GM10266 (cell line): ENCODE measurements at regions not wholly inside any gene's neighbourhood (a gene's known extent, or its start where the extent isn't known, plus 50 kb on each side); places are given as distances from the start of the nearest gene placed in this dataset.

Experiments used
- DNase-seq: peaks from one replicate; pipeline ENCODE4 v3.0.0; 2012; ENCODE audit errors: extremely low spot score
- CTCF ChIP-seq: IDR thresholded peaks from 2 replicates; pipeline ENCODE4 v1.5.1; 2012; ENCODE audit warnings: mild to moderate bottlenecking, low read depth; ENCODE audit not compliant: control insufficient read depth, insufficient read depth; ENCODE audit errors: missing control alignments

DNA sequence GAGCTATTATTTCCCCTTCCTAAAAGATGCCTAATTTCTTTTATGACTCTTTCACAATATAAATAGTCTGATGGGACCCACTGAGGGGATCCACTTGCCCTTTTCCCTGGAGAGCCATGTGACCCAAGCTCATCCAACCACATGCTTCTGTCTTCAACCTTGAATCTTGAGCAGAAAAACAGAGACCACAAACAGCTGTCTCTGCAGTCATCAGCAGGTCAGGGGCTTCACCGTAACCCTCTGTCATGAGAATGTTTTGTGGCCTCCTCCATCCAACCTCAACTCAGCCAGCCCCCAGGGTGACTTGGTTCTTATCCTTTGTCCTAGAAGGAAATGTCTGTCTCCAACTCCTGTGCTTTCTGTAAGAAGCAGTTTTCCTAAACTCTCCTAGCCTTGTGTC lies 129.6 kb upstream of the POU2AF2 start:
- DNase-seq: no peak
- no peak for TF ChIP-seq CTCF

GRCh38 chr11:111114091-111114490 lies 131.4 kb upstream of the POU2AF2 start:
- DNase-seq: no peak
- TF ChIP-seq CTCF: no peak

GRCh38 chr11:111112614-111113013 lies 132.9 kb upstream of the POU2AF2 start:
- no peak for DNase-seq
- no peak for TF ChIP-seq CTCF

- TF ChIP-seq CTCF: no peak
- no peak for DNase-seq
Measured at GRCh38 chr11:111107501-111107900, 138.0 kb upstream of the POU2AF2 start.

GRCh38 chr11:111106641-111107040 lies 138.9 kb upstream of the POU2AF2 start:
- no peak for TF ChIP-seq CTCF
- DNase-seq: no peak

DNA sequence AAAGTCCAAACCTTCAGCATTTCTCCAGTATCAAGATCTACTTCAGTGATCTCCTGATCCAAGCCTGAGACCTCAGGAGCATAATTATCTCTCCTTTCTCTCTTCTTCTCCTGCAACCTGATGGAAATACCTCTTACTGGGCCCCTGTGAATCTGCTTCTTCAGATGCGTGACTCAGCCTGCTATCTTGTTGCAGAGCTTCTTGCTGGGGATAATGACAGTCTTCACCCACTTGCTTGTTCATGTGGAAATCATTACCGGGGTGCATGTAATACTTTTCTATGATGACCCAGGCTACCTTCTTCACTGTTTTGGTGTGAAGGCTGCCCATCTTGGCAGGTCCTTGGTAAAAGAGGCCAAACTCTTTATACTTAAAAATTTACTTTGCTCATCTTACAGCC lies 140.0 kb upstream of the POU2AF2 start:
- DNase-seq: no peak
- TF ChIP-seq CTCF: no peak

DNA sequence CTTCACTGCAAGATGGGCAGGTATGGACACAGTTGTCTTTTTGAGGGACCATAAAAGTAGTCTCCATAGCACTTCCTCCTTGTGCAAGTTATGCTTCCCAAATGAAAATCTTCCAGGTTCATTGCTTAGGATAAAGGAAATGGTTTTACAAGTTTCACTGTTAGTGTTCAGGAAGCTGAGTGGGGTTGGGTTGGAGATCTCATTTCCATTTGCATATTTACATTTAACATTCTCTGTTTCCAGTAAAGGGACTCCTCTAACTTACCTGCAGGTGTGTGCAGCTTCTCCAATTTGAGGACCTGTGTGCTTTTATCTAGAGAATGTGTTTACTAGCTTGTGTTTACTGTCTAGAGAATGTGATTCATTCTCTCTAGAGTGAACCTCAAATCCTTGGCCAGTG lies 141.3 kb upstream of the POU2AF2 start:
- no peak for DNase-seq
- no peak for TF ChIP-seq CTCF
